Stomach (tissue), 8 donors: ENCODE measurements at regions not wholly inside any gene's neighbourhood (a gene's known extent, or its start where the extent isn't known, plus 50 kb on each side); places are given as distances from the start of the nearest gene placed in this dataset.
A peak's percentile ranks its signal among the peaks of the same experiment; 100 is the strongest.
"Not testable (repeated sequence)": the region's sequence is repeated elsewhere in the genome, so short reads cannot be mapped to it uniquely, and the experiment has no call there.

Experiments
- DNase-seq, 2 donors: peaks; one replicate each; pipeline versions ENCODE4 v3.0.0 to v3.0.0-alpha.2; 2013 to 2019
- H3K27ac ChIP-seq, 5 donors: fragments of 200-600 bp in 4 of 5; sonication (generic) in 4 of 5; one replicate each; pipeline ENCODE4 v1.5.1; 2013 to 2019; ENCODE audit warnings: mild to moderate bottlenecking in 1 of 5, moderate library complexity in 1 of 5
- H3K27me3 ChIP-seq, 3 donors: fragments of 200-600 bp; sonication (generic); one replicate each; pipeline ENCODE4 v1.5.1; 2017 to 2019; ENCODE audit warnings: mixed run types in 1 of 3
- H3K36me3 ChIP-seq, 4 donors: fragments of 200-600 bp; sonication (generic); 1 replicate in 3 of 4; 2 replicates in 1 of 4; pipeline ENCODE4 v1.5.1; 2016 to 2019
- H3K4me1 ChIP-seq, 4 donors: fragments of 200-600 bp; sonication (generic); one replicate each; pipeline ENCODE4 v1.5.1; 2016 to 2019
- H3K4me3 ChIP-seq, 4 donors: fragments of 200-600 bp; sonication (generic) in 3 of 4; one replicate each; pipeline ENCODE4 v1.5.1; 2016 to 2019; ENCODE audit warnings: mild to moderate bottlenecking in 1 of 4
- H3K9me3 ChIP-seq, 4 donors: fragments of 200-600 bp; sonication (generic); one replicate each; pipeline ENCODE4 v1.5.1; 2016 to 2019
- CTCF ChIP-seq, 7 experiments: fragments of 450-650 bp in 4 of 7; fragments of 200-600 bp in 3 of 7; sonication (generic) in 3 of 7; IDR thresholded peaks; one replicate each; pipeline ENCODE4 v1.5.1; 2016 to 2019; ENCODE audit warnings: antibody characterized with exemption in 7 of 7, control low read depth in 2 of 7, mild to moderate bottlenecking in 1 of 7
- EP300 ChIP-seq: sonication (generic); formaldehyde crosslinking; IDR thresholded peaks from one replicate; pipeline ENCODE4 v1.6.1; 2017; ENCODE audit warnings: antibody characterized with exemption
- POLR2A ChIP-seq, 4 donors: fragments of 450-650 bp; IDR thresholded peaks; one replicate each; pipeline ENCODE4 v1.6.1; 2016; ENCODE audit warnings: antibody characterized with exemption in 4 of 4, control low read depth in 2 of 4, mild to moderate bottlenecking in 1 of 4, moderate library complexity in 1 of 4
- POLR2AphosphoS5 ChIP-seq, 3 donors: sonication (generic); formaldehyde crosslinking; IDR thresholded peaks; one replicate each; pipeline ENCODE4 v1.6.1; 2016; ENCODE audit warnings: antibody characterized with exemption in 3 of 3
- WGBS, 5 donors: extraction: QIAGEN DNeasy Blood & Tissue Kit in 3 of 5; methylation state at CpG; one replicate each; pipeline versions ENCODE4 v1.1.5 to v1.1.7; 2013 to 2018; 5-methylcytosine and 5-hydroxymethylcytosine counted together
- intact Hi-C: fragments of 100-400 bp; cut with DNase I; formaldehyde crosslinking; loops from one replicate; pipeline ENCODE4 v1.15.1; 2023; ENCODE audit warnings: low total_unique reads
- donor health status: healthy with polysubstance abuse.
- donor health status: Bipolar disorder and iron deficiency.
- donor health status: healthy.

- no peak for DNase-seq
- no peaks in the 10 kb centered on the region for H3K27me3 ChIP-seq
- 0 to 1% (median 0%) methylated on average over 8 of the region's 8 CpGs for WGBS, 5 donors
- H3K27ac ChIP-seq = peak overlapping the region; percentile 59 to 87 (median 85)
- H3K4me3 ChIP-seq = peak overlapping the region; percentile 61 to 84 (median 66)
- no peaks in the 10 kb centered on the region for H3K9me3 ChIP-seq
- H3K4me1 ChIP-seq = peaks cover 0 to 35% (median 22%) of the 10 kb centered on the region in 4 donors
- H3K36me3 ChIP-seq = peaks cover 0 to 26% (median 14%) of the 10 kb centered on the region in 4 donors
- intact Hi-C loops = no loop called here
- TF ChIP-seq POLR2A (IDR thresholded peaks at IDR 0.05) (no peak), EP300 (no peak), CTCF (IDR thresholded peaks at IDR 0.05) (no peak), POLR2AphosphoS5 (IDR thresholded peaks at IDR 0.05) (no peak)
These were observed 92.0 kb upstream of the XIST start for GRCh38 chrX:73944563-73944908.

- H3K9me3 ChIP-seq = no peaks in the 10 kb centered on the region
- peaks cover 0 to 32% (median 22%) of the 10 kb centered on the region in 4 donors for H3K4me1 ChIP-seq
- peak overlapping the region; percentile 59 to 87 (median 85) for H3K27ac ChIP-seq
- TF ChIP-seq CTCF (IDR thresholded peaks at IDR 0.05) (peak in 1 of 7 experiments; percentile 14), POLR2AphosphoS5 (IDR thresholded peaks at IDR 0.05) (peak; percentile 82 to 88 (median 85)), POLR2A (IDR thresholded peaks at IDR 0.05) (no peak)
- no peaks in the 10 kb centered on the region for H3K27me3 ChIP-seq
- H3K36me3 ChIP-seq = peaks cover 0 to 20% (median 10%) of the 10 kb centered on the region in 4 donors
- 6 to 9% (median 7%) methylated on average over 23 to 39 of the region's 39 CpGs for WGBS, 5 donors
- H3K4me3 ChIP-seq = peak overlapping the region; percentile 61 to 84 (median 66)
- DNase-seq = peak; percentile 93 to 97
- intact Hi-C loops = no loop called here
These were observed 91.4 kb upstream of the XIST start for GRCh38 chrX:73943693-73944562.

DNA sequence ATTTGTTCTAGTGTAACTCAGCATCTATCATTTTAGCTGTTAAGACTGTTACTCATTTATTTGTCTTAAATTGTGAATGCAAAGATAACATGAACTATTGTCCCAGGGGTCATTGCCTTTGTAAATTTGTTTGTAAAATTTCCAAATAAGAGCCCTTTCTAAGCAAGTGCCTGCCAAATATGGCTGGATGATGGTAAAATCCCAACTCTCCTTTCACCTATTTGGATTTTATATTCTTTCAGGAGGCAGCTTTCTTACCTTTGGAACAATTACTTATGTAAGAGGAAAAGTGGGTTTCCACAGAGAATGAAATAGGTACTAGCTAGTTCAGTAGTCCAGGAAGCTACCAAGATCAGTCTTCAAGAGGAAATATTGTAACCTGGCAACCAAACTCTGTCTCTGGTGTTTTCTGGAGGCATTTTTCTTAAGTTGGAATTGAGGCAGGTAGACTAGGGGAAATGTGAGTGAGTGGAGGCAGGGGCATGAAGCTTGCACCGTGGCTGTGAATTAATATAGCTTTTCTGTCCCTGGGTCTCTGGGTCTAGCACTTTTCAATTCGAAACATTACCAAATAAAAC lies 88.5 kb upstream of the XIST start:
- no peak overlapping the region for H3K4me3 ChIP-seq
- H3K27me3 ChIP-seq = no peaks in the 10 kb centered on the region
- peak in 1 of 2 donors; percentile 12 for DNase-seq
- H3K27ac ChIP-seq = no peak overlapping the region
- intact Hi-C loops = no loop called here
- no peak for TF ChIP-seq EP300
- TF ChIP-seq CTCF (IDR thresholded peaks at IDR 0.05) = no peak
- TF ChIP-seq POLR2A (IDR thresholded peaks at IDR 0.05) = no peak
- no peak for TF ChIP-seq POLR2AphosphoS5 (IDR thresholded peaks at IDR 0.05)
- H3K4me1 ChIP-seq = peaks cover 0 to 17% (median 11%) of the 10 kb centered on the region in 4 donors
- no peaks in the 10 kb centered on the region for H3K36me3 ChIP-seq
- 62 to 78% (median 67%) methylated on average over 2 of the region's 2 CpGs for WGBS, 5 donors
- no peaks in the 10 kb centered on the region for H3K9me3 ChIP-seq

DNA sequence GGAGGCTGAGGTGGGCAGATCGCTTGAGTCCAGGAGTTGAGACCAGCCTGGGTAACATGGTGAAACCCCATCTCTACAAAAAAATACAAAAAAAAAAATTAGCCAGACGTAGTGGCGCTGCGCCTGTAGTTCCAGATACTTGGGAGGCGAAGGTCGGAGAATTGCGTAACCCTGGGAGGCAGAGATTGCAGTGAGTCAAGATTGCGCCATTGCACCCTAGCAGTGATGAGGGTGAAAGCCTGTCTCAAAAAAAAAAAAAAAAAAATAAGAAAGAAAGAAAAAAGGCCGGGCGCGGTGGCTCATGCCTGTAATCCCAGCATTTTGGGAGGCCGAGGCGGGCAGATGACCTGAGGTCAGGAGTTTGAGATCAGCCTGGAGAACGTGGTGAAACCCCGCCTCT lies 85.3 kb upstream of the XIST start:
- H3K9me3 ChIP-seq, intact Hi-C loops, DNase-seq, H3K4me3 ChIP-seq, H3K36me3 ChIP-seq, H3K27ac ChIP-seq, H3K4me1 ChIP-seq, H3K27me3 ChIP-seq: not testable (repeated sequence)
- 91 to 93% (median 92%) methylated on average over 10 to 15 of the region's 15 CpGs for WGBS, 5 donors

DNA sequence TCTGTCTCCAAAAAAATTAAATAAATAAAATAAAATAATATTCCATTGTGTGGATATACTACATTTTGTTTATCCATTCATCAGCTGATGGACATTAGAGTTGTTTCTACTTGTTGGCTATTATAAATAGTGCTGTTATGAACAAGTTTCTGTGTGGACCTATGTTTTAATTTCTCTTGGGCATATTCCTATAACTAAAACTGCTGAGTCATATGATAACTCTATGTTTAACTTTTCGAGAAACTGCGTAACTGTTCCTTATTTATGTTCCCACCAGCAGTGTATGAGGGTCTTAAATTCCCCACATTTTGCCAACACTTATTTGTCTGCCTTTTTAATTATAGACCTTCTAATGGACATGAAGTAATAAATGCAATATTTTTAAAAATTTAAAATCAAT lies 80.0 kb upstream of the XIST start:
- no peak overlapping the region for H3K4me3 ChIP-seq
- H3K27me3 ChIP-seq = no peaks in the 10 kb centered on the region
- intact Hi-C loops = no loop called here
- H3K9me3 ChIP-seq = peaks cover 0 to 13% (median 0%) of the 10 kb centered on the region in 4 donors
- no peaks in the 10 kb centered on the region for H3K4me1 ChIP-seq
- 86 to 94% (median 89%) methylated on average over 2 of the region's 2 CpGs for WGBS, 5 donors
- no peak overlapping the region for H3K27ac ChIP-seq
- H3K36me3 ChIP-seq = no peaks in the 10 kb centered on the region
- DNase-seq = no peak
- TF ChIP-seq EP300 = no peak
- no peak for TF ChIP-seq POLR2AphosphoS5 (IDR thresholded peaks at IDR 0.05)
- TF ChIP-seq POLR2A (IDR thresholded peaks at IDR 0.05) = no peak
- no peak for TF ChIP-seq CTCF (IDR thresholded peaks at IDR 0.05)
